Kidney capillary endothelial cell (primary cell): ENCODE measurements at regions not wholly inside any gene's neighbourhood (a gene's known extent, or its start where the extent isn't known, plus 50 kb on each side); places are given as distances from the start of the nearest gene placed in this dataset.

ENCODE experiments used
- DNase-seq: peaks from one replicate; pipeline ENCODE4 v3.0.0-alpha.2; 2018; ENCODE audit warnings: low spot score

DNA sequence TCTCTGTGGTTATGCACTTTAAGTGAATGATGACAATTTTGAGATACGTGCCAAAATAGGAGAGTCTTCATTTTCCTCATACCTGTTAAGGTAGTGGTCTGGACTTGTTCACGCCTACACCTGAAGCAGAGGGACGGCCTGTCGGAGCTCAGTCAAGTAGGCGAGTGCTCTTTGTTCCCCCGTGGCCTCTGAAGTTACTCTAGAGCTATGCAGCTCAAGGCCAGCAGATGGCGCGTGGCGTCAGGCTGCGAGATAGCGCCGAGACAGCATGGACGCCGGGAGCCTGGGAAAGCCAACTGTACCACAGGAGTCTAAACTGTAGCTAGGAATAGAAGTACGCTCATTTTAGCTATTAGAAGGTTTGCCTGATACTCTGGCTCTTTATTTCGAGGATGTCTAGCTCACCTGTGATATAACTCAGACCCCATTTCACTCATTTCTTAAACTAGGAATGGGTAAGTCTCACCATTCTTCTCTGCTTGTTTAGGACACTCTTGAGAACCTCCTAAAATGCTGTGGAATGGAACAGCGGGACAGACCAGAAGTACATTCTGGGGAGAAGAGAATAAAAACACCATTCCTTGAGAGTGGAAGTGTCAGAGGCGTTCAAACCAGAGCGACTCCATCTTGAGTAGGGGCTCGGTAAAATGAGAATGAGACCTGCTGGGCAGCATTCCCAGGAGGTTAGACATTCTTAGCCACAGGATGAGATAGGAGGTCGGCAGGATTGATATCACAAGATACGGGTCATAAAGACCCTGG lies 267.4 kb upstream of the HMGA2 start:
- DNase-seq: peak; percentile 80

GRCh38 chr12:65557438-65558181 lies 266.7 kb upstream of the HMGA2 start:
- no peak for DNase-seq

DNA sequence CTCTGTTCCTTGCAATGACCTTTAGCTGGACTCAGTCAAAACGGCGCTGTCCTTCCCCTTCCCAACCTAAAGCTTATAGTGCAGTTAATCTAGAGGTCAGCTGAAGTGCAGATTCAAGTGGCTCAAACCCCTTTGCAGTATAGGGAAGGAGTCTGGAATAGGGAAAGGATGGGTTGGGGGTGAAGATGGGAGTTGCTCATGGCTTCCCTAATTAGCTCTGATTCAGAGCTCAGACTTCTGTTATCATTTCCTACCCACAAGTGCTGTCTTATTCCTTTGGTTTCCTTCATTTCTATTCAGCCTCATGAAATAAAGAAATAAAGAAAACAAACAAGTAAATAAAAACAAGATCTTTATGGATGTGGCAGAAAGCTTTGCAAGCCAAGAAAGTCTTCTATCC lies 264.0 kb upstream of the HMGA2 start:
- DNase-seq: no peak

DNA sequence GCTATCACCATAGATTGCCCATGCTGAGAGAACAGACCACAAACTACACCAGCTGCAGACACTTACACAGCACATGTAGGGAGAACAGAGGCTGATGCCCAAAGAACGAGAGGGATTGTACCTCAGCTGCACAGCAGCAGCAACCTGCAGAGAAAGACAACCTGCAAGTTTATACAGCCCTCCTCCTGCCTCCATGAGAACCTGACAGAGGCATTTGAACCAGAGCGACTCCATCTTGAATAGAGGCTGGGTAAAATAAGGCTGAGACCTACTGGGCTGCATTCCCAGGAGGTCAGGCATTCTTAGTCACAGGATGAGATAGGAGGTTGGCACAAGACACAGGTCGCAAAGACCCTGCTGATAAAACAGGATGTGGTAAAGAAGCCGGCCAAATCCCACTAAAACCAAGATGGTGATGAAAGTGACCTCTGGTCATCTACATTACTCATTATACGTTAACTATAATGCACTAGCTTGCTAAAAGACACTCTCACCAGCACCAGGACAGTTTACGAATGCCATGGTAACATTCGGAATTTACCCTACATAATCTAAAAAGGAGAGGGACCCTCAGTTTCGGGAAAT lies 262.4 kb upstream of the HMGA2 start:
- DNase-seq: no peak

GRCh38 chr12:65565601-65566560 lies 258.4 kb upstream of the HMGA2 start:
- no peak for DNase-seq

DNA sequence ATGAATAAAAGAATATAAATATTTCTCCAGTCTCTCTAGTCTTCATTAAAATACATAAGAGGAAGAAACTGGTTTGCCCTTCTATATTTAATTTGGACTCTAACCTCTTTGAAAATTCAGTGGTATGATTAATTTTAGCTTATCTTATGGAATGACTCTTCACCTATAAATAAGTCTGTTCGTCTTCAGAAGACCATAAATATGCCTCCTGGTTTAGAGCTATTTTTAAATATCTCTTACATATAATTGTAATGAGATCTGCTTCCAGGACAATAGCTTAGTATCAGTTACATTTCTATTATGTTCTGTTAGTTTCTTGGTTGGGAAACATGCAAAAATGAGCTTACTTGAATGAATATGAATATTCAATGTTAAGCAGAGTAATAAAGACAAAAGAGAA lies 257.5 kb upstream of the HMGA2 start:
- no peak for DNase-seq

- DNase-seq: no peak
Observed at GRCh38 chr12:65567820-65568219, 256.5 kb upstream of the HMGA2 start.

DNA sequence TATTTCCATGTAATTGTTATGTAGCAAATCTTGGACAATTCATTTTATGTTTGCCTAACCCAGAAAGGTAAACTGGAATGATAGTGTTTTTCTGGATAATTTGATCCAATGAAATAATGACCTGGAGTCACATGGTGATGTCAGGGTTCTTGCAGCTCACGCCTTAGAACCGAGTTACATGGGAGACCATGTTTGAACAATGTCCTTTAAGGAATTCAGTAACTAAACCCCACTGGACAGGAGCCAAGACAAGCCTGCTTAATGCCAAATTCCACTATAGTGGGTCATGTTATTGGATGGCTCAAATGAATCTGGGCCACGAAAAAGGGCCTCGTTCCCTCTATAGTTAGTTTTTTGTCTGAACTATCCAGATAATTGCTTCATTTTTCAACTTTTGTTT lies 255.8 kb upstream of the HMGA2 start:
- DNase-seq: no peak

DNA sequence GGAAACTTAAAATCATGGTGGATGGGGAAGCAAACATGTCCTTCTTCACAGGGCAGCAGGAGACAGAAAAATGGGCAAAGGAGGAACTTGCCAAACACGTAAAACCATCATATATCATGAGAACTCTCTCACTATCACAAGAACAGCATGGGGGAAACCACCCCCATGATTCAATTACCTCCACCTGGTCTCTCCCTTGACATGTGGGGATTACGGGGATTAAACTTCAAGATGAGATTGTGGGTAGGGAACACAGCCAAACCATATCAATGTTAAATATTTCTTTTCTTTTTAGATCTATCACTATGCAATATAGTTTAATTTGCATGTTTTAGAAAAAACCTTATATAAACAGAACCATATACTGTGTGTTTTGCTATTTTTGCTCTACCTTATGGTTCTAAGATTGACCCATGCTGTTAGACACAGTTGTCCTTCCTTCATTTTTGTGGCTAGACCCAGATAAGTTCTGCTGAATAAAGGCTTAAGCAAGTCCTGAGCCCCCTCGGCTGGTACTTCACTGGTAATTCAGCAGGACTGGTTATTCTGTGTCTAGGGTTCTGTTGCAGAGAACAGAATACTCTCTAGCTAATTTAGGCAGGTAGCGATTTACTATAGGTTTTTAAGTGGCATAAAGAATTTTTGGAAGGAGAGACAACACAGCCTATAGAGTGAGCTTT lies 253.7 kb upstream of the HMGA2 start:
- no peak for DNase-seq

GRCh38 chr12:65574867-65575266 lies 249.4 kb upstream of the HMGA2 start:
- DNase-seq: no peak

DNA sequence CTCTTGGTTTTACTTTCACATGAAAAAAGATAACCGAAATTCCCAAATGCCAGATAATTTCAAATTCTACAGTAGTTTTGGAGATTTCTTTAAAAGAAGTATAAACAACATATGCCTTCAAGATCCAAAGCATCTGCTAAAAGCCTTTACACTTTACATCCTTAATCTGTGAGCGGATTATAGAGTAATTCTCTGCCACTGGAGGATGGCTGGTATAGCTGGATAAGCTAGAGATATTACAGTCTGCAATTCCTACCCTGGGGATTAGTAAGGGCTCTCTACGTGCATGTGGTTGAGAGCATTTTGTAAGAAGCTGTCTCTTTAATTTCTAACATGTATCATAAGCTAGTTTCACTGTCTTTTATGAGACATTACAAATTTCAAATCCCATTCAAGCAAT lies 240.3 kb upstream of the HMGA2 start:
- no peak for DNase-seq

DNA sequence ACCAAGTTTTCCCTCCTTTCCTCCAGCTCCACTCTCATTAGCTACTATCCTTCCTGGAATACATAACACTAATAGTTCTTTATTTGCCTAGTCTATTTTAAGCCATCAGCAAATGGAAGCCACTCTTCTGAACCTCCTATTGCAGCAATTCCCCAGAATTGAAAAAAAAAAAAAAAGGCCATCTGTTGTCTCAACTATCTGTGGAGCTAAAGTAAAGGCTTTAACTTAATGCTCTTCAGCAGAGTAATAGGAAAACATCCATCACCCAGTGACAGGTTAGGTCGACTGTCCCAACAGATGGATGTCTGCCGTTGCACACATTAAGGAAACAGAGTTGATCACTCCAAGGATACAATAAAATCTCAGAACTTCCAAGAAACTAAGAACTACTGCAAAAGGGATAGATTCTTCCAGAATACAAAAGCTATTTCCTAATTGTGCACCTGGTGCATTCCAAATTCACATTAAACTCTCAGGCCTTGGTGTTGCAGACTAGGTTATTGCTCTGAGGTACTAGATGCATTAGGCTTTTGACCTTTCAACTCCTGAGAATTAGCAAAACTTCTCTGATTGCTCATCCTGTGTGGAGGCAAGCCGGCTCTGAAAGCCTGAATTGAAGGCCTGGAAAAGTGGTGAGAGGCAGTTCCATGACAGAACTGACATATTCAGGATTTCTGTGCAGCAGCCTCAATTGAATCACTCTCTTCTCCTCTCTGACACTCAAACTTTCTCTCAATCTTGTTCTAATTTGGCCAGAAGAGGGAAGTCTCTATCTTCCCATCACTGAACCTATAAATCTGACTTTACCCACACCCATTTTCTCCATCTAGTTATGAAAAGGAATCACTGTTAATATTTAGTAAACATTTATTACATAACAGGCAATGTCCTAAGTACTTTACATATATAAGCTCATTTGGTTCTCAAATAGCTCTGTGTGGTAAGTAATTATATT lies 238.4 kb upstream of the HMGA2 start:
- no peak for DNase-seq

DNA sequence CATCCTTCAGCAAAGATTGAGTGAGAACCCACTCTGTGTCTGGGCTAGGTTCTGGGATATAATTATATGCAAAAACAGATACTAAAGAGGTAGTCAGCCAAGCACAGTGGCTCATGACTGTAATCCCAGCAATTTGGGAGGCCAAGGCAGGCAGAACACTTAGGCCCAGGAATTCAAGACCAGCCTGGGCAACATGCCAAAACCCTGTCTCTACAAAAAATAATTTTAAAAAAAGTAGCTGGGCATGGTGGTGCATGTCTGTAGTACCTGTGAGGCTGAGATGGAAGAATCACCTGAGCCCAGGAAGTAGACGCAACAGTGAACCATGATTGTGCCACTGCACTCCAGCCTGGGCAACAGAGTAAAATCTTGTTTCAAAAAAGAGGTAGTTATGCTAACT lies 237.5 kb upstream of the HMGA2 start:
- no peak for DNase-seq

DNA sequence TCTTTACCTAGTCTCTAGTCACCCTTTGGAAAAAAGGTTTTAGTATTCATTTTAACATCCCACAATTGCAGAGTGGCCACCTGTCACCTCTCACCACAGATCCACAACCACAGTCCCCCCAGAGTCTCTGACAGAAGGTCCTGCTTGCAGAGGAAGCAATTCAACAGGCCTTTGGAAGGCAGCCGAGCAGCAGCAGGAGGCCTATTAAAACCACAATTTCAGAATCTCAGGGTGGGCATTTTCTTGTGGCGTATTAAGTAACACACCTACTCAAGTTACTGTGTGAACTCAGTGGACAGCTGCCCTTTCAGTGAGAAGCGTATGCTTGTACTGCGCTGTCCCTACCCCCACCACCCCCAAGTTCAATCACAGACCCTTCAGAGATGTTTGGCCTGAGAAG lies 234.0 kb upstream of the HMGA2 start:
- no peak for DNase-seq

- DNase-seq: no peak
Observed at GRCh38 chr12:65592416-65592815, 231.9 kb upstream of the HMGA2 start.

- no peak for DNase-seq
Observed at GRCh38 chr12:65593239-65593701, 231.0 kb upstream of the HMGA2 start.

GRCh38 chr12:65594409-65594808 lies 229.9 kb upstream of the HMGA2 start:
- no peak for DNase-seq

GRCh38 chr12:65595016-65595560 lies 229.2 kb upstream of the HMGA2 start:
- no peak for DNase-seq

GRCh38 chr12:65596514-65597091 lies 227.7 kb upstream of the HMGA2 start:
- DNase-seq: no peak

DNA sequence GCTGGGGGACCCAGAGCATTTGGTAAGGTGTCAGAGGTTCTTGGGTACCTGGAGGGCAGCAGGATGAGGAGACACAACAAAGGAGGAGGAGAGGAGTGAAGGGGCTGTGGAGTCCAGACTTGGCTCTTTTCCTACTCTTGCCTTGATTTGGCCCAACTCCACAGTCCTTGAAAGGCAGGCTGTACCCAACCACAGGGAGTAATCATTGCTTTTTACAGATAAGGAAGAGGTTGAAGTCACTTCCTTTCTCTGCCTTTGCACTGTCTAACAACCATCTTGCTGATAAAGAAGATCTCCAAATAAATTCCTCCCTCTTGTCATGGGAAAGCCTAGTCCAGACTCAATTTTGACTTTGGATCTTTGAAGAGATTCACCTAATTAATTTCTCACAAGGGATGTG lies 226.8 kb upstream of the HMGA2 start:
- no peak for DNase-seq
